ENCODE measurements at regions not wholly inside any gene's neighbourhood (a gene's known extent, or its start where the extent isn't known, plus 50 kb on each side); places are given as distances from the start of the nearest gene placed in this dataset.
"Not testable (repeated sequence)": the region's sequence is repeated elsewhere in the genome, so short reads cannot be mapped to it uniquely, and the experiment has no call there.

DNA sequence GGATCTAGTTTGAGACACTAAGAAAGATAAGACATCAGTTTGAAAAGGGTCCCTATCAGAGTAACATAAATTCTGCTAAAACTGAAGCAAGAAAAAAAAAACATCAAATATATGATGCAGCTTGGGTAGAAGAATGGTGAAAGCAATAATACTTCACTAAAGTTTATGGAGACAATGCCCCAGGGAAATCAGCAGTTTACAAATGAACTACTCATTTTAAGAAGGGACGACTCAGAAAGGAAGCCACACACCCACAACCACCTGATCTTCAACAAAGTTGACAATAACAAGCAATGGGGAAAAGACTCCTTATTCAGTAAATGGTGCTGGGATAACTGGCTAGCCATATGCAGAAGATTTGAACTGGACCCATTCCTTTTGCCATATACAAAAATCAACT, 143.5 kb downstream of the TPBG start:
- DNase-seq (ENCODE audit: low read depth in 2 of 2), result no peak

DNA sequence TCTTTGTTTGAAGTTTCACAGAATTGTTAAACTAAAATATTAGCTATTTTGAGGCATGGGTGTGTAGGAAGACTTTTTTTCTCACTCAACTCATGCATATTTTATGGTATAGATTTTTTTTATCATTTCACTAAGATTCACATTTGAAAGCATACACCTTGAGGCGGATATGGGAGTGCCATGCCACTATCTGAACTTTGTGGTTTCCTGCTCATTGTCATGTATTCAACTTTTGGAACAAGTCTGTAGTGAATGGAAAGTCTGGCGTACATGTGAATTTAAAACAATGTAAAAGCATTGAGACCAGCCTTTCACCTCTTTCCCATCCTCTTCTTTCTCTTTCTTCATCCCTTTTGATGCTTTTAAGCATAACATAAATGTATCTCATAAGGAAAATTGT, 147.9 kb downstream of the TPBG start:
- DNase-seq (ENCODE audit: low read depth in 2 of 2), result no peak

DNA sequence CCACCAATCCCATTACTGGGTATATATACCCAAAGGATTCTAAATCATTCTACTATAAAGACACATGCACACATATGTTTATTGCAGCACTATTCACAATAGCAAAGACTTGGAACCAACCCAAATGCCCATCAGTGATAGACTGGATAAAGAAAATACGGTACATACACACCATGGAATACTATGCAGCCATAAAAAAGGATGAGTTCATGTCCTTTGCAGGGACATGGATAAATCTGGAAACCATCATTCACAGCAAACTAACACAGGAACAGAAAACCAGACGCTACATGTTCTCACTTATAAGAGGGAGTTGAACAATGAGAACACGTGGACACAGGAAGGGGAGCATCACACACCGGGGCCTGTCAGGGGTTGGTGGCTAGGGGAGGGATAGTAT, 154.3 kb downstream of the TPBG start:
- not testable (repeated sequence) for DNase-seq (ENCODE audit: low read depth in 2 of 2)

DNA sequence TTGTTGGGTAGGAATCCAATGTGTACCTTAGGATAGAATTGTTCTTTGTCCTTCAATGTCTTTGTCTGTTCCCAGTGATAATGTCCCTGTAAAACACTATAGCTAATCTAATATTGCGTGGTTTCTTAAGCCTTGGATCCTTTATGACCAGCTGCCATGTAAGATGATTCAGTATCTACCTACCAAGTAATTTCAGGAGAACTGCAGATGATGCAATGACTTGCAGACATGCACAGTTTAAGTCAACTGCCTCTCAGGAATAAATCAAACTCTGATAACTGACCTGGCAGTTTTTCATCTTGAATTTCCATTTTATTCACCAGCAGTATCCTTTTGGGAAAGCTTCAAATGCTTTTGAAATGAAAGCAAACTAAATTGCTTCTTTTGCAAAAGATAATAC, 157.8 kb downstream of the TPBG start:
- no peak for DNase-seq (ENCODE audit: low read depth in 2 of 2)

DNA sequence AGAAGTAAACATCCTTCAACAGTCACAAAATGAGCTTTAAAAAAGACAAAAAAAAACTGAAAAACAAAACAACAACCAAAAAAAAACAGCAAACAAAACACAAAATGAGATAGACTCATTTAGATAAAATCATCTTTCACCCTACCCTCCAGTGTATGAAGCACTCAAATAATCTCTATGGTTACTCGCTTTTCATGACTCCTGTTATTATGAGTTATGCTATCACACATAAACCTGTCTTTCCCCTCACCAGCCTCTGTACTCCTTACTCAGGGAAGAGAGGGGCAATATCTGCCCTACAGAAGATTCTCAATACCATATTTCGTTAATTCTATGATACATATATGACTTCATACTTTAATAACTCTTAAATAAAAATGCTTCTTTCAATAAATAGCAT, 158.2 kb downstream of the TPBG start:
- DNase-seq (ENCODE audit: low read depth in 2 of 2), result no peak

DNA sequence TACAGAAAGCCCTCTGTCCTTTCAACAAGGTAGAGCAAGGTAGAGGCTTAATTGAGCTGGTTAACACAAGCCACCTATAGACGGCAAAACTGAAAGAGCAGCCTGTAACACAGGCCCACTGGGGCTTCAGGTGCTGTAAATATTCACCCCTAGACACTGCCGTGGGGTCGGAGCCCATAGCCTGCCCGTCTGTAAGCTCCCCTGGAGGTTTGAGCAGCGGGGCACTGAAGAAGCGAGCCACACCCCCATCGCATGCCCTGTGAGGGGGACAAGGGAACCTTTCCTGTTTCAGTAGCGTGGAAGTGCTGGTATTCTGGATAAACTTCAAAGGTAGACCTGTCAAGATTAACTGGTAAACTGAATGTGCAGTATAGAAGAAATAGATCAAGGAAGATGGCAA, 160.4 kb downstream of the TPBG start:
- DNase-seq (ENCODE audit: low read depth in 2 of 2), result no peak

DNA sequence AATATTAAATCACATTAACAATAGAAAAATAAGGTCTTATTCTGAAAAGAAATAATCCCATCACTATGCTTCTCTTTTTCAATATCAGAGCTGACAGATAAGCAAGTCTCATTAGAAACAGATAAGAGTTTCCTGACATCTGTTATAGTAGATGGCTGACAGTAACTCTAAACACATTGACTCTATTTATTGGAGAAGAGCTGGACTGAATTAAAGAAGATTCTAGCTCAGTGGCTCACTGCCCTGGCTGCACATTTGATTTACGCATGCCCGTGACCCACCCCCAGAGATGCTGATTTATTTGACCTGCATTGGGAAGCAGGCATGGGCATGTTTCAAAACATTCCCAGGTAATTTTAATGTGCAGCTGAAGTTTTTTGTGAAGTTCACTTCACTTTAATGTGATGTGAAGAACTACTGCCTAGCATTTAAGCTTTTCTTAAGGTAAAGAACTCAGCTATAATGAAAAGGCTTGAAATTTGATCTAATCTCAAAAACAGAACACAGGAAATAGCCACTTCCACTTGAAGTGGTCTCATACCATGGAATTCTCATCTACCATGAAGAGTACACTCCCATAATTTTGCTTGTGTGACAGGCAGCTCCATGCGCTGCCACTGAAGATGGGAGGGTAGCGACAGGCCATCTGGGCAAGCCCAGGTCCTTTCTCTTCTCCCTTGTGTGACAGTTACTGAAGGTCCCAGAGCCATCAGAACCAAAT, 162.3 kb downstream of the TPBG start:
- no peak for DNase-seq (ENCODE audit: low read depth in 2 of 2)

DNA sequence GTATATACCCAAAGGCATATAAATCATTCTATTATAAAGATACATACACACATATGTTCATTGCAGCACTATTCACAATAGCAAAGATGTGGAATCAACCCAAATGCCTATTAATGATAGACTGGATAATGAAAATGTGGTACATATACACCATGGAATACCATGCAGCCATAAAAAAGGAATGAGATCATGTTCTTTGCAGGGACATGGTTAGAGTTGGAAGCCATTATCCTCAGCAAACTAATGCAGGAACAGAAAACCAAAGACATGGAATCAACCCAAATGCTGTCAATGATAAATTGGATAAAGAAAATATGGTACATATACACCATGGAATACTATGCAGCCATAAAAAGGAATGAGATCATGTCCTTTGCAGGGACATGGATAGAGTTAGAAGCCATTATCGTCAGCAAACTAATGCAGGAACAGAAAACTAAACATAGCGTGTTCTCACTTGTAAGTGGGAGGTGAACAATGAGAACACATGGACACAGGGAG, 166.4 kb downstream of the TPBG start:
- not testable (repeated sequence) for DNase-seq (ENCODE audit: low read depth in 2 of 2)

DNA sequence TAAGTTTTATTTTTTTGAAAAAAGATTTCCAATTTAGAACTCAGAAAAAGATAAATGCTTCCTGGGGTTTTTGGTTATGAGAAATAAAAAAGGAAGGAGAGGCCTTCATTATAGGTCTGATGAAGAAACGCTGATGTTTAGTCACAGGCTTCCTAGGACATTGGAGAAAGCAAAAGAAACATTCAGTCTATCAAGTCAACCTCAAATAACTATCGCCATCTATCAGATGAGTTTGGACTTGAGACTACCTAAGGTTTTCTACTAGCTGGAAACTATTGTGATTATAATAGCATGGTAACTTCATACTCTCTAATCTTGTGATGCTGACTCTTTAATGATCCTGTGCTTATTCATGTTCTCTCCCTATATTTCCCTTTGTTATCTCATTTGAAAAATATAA, 171.3 kb downstream of the TPBG start:
- no peak for DNase-seq (ENCODE audit: low read depth in 2 of 2)

DNA sequence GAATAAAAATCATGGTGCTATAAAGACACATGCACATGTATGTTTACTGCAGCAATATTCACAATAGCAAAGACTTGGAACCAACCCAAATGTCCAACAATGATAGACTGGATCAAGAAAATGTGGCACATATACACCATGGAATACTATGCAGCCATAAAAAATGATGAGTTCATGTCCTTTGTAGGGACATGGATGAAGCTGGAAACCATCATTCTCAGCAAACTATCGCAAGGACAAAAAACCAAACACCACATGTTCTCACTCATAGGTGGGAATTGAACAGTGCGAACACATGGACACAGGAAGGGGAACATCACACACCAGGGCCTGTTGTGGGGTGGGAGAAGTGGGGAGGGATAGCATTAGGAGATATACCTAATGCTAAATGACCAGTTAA, 185.9 kb downstream of the TPBG start:
- DNase-seq (ENCODE audit: low read depth in 2 of 2), result not testable (repeated sequence)

DNA sequence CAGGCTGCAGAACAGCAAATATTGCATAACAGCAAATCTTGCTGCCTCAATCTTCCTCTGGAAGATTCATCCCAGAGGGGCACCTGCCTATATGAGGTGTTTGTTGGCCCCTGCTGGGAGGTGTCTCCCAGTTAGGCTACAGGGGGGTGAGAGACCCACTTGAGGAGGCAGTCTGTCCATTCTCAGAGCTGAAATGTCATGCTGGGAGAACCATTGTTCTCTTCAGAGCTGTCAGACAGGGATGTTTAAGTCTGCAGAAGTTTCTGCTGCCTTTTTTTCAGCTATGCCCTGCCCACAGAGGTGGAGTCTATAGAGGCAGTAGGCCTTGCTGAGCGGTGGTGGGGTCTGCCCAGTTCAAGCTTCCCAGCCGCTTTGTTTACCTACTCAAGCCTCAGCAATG, 187.7 kb downstream of the TPBG start:
- not testable (repeated sequence) for DNase-seq (ENCODE audit: low read depth in 2 of 2)

DNA sequence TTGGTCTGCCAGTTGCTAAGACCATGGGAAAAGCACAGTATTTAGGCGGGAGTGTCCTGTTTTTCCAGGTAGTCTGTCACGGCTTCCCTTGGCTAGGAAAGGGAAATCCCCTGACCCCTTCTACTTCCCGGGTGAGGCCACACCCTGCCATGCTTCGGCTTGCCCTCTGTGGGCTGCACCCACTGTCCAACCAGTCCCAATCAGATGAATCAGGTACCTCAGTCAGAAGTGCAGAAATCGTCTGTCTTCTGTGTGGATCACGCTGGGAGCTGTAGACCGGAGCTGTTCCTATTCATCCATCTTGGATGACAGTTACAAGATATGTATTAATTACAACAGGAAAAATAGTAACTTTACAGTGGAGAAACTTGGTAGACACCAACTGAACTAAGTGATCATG, 188.2 kb downstream of the TPBG start:
- no peak for DNase-seq (ENCODE audit: low read depth in 2 of 2)

DNA sequence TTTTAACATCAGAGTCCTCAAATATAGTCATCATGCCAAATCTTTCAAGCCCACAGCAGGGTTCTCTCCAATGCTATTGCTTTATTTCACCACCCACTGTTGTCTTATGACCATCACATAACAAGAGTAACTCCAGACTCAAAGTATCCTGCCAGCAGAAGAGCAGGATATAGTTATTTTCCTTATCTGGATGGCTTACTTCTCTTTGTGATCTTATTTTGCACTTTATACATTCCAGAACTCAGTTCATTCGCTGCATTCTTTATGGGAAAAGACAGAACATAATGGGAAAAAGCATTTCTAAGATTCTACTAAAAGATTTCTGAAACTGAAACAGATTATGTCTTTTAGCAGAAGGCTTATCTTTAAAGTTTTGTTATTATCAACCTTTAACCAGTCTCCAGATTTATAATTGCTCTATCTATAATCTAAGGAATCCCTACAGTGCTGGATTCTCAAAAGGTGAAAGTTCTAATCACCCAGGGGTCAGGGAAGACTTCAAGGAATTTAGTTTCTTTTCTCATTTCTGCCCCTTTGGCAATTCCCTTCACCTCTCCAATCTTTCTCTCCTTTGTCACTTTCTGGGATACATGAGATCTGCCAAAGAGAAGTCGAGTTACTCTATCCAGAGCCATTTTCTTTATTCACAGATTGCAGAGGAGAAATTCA, 190.4 kb downstream of the TPBG start:
- no peak for DNase-seq (ENCODE audit: low read depth in 2 of 2)

DNA sequence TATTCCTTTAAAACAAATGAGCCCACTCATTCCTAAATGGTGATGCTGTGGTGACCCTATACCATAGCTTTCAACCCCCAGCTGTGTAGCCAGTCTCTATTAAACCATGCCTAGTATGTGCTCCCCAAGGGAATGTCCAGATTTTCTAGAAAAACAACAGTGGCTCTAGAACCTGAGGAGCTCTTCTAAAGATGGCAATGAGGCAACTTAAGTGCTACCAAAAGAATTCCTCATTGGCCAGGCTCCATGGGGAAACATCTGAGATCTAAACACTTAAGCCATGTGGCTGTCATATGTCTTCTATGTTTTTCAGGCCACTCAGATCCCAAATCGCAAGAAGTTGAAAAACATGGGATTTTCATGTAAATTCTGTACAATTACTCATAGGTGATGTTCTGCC, 191.0 kb downstream of the TPBG start:
- DNase-seq (ENCODE audit: low read depth in 2 of 2), result no peak

DNA sequence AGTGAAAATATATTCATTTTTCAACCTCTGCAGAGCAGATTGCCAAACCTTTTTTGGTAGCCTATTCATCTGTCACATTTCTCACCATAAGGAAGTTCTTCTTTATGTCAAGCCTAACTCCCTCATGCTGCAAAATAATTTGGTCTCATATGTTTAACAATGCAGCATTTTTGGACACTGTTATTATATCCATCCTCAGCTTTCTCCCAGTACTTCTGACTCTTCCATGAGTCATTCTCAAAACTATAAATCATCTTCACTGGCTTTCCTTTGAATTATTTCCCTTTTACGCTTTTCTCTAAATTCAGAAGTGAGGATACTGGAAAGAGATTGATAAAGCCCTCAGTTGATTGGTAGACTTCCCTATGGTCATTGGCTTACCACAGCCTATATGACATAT, 192.2 kb downstream of the TPBG start:
- DNase-seq (ENCODE audit: low read depth in 2 of 2), result no peak

DNA sequence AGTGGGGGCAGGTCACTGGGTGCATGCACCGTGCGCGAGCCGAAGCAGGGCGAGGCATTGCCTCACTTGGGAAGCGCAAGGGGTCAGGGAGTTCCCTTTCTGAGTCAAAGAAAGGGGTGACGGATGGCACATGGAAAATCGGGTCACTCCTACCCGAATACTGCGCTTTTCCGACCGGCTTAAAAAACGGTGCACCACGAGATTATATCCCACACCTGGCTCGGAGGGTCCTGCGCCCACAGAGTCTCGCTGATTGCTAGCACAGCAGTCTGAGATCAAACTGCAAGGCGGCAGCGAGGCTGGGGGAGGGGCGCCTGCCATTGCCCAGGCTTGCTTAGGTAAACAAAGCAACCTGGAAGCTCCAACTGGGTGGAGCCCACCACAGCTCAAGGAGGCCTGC, 194.9 kb downstream of the TPBG start:
- DNase-seq (ENCODE audit: low read depth in 2 of 2), result not testable (repeated sequence)

DNA sequence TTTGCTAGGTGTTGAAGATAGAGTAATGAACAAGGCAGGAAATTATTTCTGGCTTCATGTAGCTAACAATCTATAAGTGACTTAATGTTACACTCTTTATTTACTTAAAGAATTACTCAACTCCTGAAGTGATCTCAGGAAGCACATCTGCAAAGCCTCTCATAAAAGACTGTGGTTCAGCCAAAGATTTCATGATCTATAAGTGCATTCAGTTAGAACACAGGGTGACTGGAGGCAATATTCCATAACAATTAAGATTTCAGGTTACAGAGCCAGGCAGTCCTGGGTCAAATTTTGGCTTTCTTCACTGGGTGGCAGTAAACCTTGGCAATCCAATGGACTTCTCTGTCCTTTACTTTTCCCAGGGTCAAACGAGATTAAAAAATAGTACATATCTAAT, 204.0 kb downstream of the TPBG start:
- DNase-seq (ENCODE audit: low read depth in 2 of 2), result no peak

DNA sequence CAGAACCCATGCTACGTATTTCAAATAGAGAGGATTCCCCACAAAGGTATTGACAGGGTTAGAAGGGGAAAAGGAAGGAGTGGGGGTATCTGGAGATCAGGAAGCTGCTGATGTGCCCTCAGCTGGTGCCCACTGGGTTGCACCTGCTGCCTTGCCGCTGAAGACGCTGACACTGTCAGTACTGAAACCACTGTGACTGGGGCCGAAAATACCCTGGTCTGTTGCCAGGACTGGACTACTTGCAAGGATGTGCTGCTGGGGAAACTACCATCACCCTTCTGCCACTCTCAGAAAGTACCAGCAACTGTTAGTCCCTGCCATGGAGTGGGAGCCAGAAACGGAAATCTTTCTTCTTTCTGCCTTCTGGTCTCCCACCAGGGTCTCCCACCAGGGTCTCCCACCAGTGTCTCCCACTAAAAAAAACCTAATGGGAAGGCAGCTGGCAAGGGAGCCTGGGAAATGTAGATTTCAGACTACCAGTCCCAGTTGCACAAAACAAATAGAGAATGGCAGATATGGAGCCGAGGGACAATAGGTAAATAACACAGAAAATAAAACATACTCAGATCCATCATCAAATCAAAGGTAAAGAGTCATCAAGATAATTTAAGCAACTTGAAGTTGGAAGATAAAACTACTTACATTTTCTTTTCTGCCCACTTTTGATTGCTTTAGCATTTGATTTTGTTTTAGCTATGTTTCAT, 204.8 kb downstream of the TPBG start:
- DNase-seq (ENCODE audit: low read depth in 2 of 2), result no peak

DNA sequence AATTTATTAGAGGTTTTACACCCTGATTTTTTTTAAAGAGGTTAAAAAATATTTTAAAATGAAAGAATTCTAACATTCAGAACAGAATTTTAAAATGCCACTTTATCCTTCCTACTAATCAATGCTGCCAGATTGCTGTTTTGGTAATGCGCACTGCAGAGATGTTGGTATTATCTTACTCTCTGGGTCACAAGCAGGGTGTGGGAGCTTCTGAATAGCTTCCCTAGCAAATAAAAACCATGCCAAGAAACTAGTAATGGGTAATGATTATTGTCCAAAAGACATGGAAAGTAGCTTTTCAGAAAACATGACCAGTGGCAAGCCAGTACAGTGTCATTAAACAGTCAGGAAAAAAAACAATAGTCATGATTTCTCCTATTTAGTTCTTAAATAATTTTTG, 205.4 kb downstream of the TPBG start:
- no peak for DNase-seq (ENCODE audit: low read depth in 2 of 2)

DNA sequence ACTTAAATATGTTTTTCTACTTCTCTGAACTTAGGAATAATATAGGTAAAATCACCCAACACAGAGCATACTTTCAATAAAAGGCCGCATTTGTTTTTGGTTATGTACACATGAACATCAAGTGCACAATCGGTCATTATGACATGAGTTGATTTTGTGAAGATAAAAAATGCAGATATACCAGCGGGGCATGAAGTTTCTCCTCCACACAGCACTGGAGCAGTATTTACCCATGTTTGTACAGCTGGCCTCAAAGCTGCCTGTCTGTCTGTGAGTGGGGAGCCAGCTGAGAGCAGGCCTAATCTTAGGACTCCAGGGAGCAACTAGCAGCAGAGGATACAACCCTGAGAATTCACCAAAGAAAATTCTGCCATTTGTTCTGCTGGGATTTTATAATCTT, 206.5 kb downstream of the TPBG start:
- no peak for DNase-seq (ENCODE audit: low read depth in 2 of 2)

DNA sequence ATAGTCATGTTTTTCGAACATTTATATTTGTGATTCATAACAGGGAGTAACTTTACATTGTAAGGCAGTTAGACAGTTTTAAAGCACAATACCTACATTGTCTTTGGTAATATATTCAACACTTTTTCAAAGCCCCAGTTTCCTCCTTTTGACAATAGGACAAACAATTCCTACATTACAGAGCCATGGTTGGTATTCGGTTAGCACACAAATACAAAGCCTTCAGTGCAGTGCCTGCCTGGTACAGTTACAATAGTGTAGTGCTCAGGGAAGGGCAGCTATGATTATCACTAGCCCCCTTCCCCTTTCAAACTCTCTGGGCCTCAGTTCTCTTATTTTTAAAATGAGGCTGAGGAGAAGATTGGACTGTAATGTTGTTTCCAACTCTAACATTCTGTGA, 207.8 kb downstream of the TPBG start:
- no peak for DNase-seq (ENCODE audit: low read depth in 2 of 2)

DNA sequence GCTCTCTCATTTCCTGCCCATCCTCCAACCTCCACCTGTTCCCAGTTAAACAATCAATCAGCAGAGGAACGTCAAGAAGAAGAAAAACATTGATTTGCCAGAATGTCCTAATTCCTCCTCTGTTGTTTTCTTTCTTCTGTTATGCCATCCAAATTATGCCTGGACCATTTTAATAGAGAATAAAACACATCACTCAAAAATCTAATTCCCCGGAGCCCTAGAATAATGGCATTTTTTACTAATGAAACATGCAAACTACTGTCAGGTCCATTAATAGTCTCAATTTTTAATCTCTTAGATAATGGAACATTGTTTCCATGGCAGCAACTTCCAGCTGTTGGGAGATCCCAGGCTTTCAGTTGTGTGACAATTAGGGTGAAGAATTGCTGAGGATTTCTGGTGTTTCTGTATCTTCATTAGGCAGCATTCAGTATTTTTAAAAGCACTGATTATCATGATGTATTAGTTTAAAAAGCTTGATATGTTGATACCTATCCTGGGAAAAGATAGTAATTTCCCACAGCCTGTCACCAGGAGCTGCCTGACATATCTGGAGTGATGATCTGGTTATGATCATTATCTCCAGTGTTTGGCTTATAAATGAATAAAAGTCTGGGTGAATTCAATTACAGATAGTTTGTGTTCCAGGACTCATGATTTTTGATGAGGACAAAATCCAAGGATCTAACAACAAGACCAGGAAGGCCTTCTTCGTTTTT, 209.8 kb downstream of the TPBG start:
- no peak for DNase-seq (ENCODE audit: low read depth in 2 of 2)

Data from dermis microvascular lymphatic vessel endothelial cell (primary cell).